MM.1S (cell line): ENCODE measurements at regions not wholly inside any gene's neighbourhood (a gene's known extent, or its start where the extent isn't known, plus 50 kb on each side); places are given as distances from the start of the nearest gene placed in this dataset.

Experiments used
- DNase-seq: peaks from one replicate; pipeline ENCODE4 v3.0.0-alpha.2; 2015
- H2AFZ ChIP-seq: fragments of 300-600 bp; sonication (generic); 2 replicates; pipeline ENCODE4 v1.6.0; 2016; ENCODE audit warnings: antibody characterized with exemption, low read length
- H3F3A ChIP-seq: fragments of 300-600 bp; sonication (generic); 2 replicates; pipeline ENCODE4 v1.6.1; 2016; ENCODE audit warnings: mild to moderate bottlenecking, antibody characterized with exemption, low read length, moderate library complexity, mixed read lengths; ENCODE audit not compliant: insufficient read depth
- H3K27ac ChIP-seq: fragments of 300-600 bp; sonication (generic); 2 replicates; pipeline ENCODE4 v1.5.1; 2016; ENCODE audit warnings: mild to moderate bottlenecking, low read length
- H3K27me3 ChIP-seq: fragments of 300-600 bp; sonication (generic); replicated peaks from 2 replicates; pipeline ENCODE4 v1.6.0; 2016; ENCODE audit warnings: low read length; ENCODE audit not compliant: insufficient read depth
- H3K36me3 ChIP-seq: fragments of 300-600 bp; sonication (generic); replicated peaks from 2 replicates; pipeline ENCODE4 v1.6.1; 2016; ENCODE audit warnings: mild to moderate bottlenecking, low read length, mixed read lengths; ENCODE audit not compliant: insufficient read depth
- H3K4me1 ChIP-seq: fragments of 300-600 bp; sonication (generic); 2 replicates; pipeline ENCODE4 v1.6.1; 2016; ENCODE audit warnings: low read length, mixed read lengths
- H3K4me2 ChIP-seq: fragments of 300-600 bp; sonication (generic); 2 replicates; pipeline ENCODE4 v1.6.0; 2016; ENCODE audit warnings: low read depth, low read length
- H3K4me3 ChIP-seq: fragments of 300-600 bp; sonication (generic); 2 replicates; pipeline ENCODE4 v1.5.1; 2016; ENCODE audit warnings: low read length, mixed read lengths
- H3K79me2 ChIP-seq: fragments of 300-600 bp; sonication (generic); 2 replicates; pipeline ENCODE4 v1.6.1; 2016; ENCODE audit warnings: mixed run types, low read length, mixed read lengths
- H3K9ac ChIP-seq: fragments of 300-600 bp; sonication (generic); 2 replicates; pipeline ENCODE4 v1.6.1; 2016; ENCODE audit warnings: low read length, mixed read lengths
- H3K9me2 ChIP-seq: fragments of 300-600 bp; sonication (generic); replicated peaks from 2 replicates; pipeline ENCODE4 v1.6.1; 2016; ENCODE audit warnings: mild to moderate bottlenecking, low read length, mixed read lengths; ENCODE audit not compliant: insufficient read depth
- H3K9me3 ChIP-seq: fragments of 300-600 bp; sonication (generic); replicated peaks from 2 replicates; pipeline ENCODE4 v1.6.1; 2016; ENCODE audit warnings: mild to moderate bottlenecking, low read length, mixed read lengths; ENCODE audit not compliant: insufficient read depth
- H4K20me1 ChIP-seq: fragments of 300-600 bp; sonication (generic); 2 replicates; pipeline ENCODE4 v1.6.1; 2016; ENCODE audit warnings: mild to moderate bottlenecking, low read length, moderate library complexity, mixed read lengths; ENCODE audit not compliant: insufficient read depth
- CTCF ChIP-seq: fragments of 300-600 bp; sonication (generic); IDR thresholded peaks from 2 replicates; pipeline ENCODE4 v1.5.1; 2016; ENCODE audit warnings: antibody characterized with exemption, low read length, mixed read lengths
- EZH2 ChIP-seq: fragments of 300-600 bp; sonication (generic); optimal IDR thresholded peaks from 2 replicates; pipeline ENCODE3; 2017; ENCODE audit warnings: low read depth, mild to moderate bottlenecking, antibody characterized with exemption, low read length, mixed read lengths
- EZH2phosphoT487 ChIP-seq: fragments of 300-600 bp; sonication (generic); IDR thresholded peaks from 2 replicates; pipeline ENCODE4 v1.6.1; 2018; ENCODE audit warnings: antibody characterized with exemption, low read length

- DNase-seq = no peak
- Histone ChIP-seq H3K4me2 (no peak overlapping the region), H3K27me3 (no peaks in the 10 kb centered on the region), H3K9me2 (no peaks in the 10 kb centered on the region), H3K27ac (no peak overlapping the region), H4K20me1 (no peaks in the 10 kb centered on the region), H3K79me2 (no peaks in the 10 kb centered on the region), H3K9ac (no peak overlapping the region), H3K4me1 (no peaks in the 10 kb centered on the region), H3K9me3 (no peaks in the 10 kb centered on the region), H3F3A (no peaks in the 10 kb centered on the region), H3K36me3 (no peaks in the 10 kb centered on the region), H2AFZ (no peak overlapping the region), H3K4me3 (no peak overlapping the region)
- TF ChIP-seq CTCF = no peak
Measured at GRCh38 chr2:103123516-103123915, 361.7 kb downstream of the TMEM182 start.

- no peaks in the 10 kb centered on the region for H4K20me1 ChIP-seq
- H3K9ac ChIP-seq = no peak overlapping the region
- no peak overlapping the region for H3K4me2 ChIP-seq
- DNase-seq = no peak
- H3K27ac ChIP-seq = no peak overlapping the region
- no peaks in the 10 kb centered on the region for H3K4me1 ChIP-seq
- H3K36me3 ChIP-seq = no peaks in the 10 kb centered on the region
- H3K9me2 ChIP-seq = no peaks in the 10 kb centered on the region
- H2AFZ ChIP-seq = no peak overlapping the region
- no peaks in the 10 kb centered on the region for H3K9me3 ChIP-seq
- no peaks in the 10 kb centered on the region for H3K79me2 ChIP-seq
- no peak overlapping the region for H3K4me3 ChIP-seq
- TF ChIP-seq EZH2 (no peak), EZH2phosphoT487 (no peak), CTCF (no peak)
- H3F3A ChIP-seq = no peaks in the 10 kb centered on the region
- H3K27me3 ChIP-seq = no peaks in the 10 kb centered on the region
Measured at GRCh38 chr2:103130857-103131256, 369.0 kb downstream of the TMEM182 start.

- H3K4me2 ChIP-seq = peak overlapping the region; percentile 28; the same call in 1 of the 2 replicates
- H3K27ac ChIP-seq = no peak overlapping the region
- no peaks in the 10 kb centered on the region for H3K4me1 ChIP-seq
- no peaks in the 10 kb centered on the region for H3K9me2 ChIP-seq
- H3K79me2 ChIP-seq = no peaks in the 10 kb centered on the region
- no peak for TF ChIP-seq CTCF
- no peak for TF ChIP-seq EZH2phosphoT487
- peak; percentile 69 for DNase-seq
- no peaks in the 10 kb centered on the region for H3K27me3 ChIP-seq
- no peak overlapping the region; the same call in 1 of the 2 replicates for H3K4me3 ChIP-seq
- H3F3A ChIP-seq = no peaks in the 10 kb centered on the region
- H3K9me3 ChIP-seq = no peaks in the 10 kb centered on the region
- H3K9ac ChIP-seq = no peak overlapping the region
- H3K36me3 ChIP-seq = no peaks in the 10 kb centered on the region
- no peaks in the 10 kb centered on the region for H4K20me1 ChIP-seq
- H2AFZ ChIP-seq = 0 out of 2 replicates have a peak overlapping the region, but pooled peaks have one; percentile 30
Measured at GRCh38 chr2:103132536-103133217, 370.8 kb downstream of the TMEM182 start.
